SK-N-SH (cell line): ENCODE measurements at regions not wholly inside any gene's neighbourhood (a gene's known extent, or its start where the extent isn't known, plus 50 kb on each side); places are given as distances from the start of the nearest gene placed in this dataset.

ENCODE experiments used
- CTCF ChIA-PET: fragments of 300-600, 350-600 bp; formaldehyde crosslinking; extraction: SDS; loops from one replicate; lab custom pipeline; 2021; lab: Yijun Ruan, JAX
- POLR2A ChIA-PET: fragments of 350-600 bp; sonication (Branson Sonifier 250); formaldehyde crosslinking; extraction: SDS; loops from one replicate; lab custom pipeline; 2020; ENCODE audit warnings: antibody characterized with exemption, inconsistent platforms; lab: Yijun Ruan, JAX
- DNase-seq: peaks from one replicate; pipeline ENCODE4 v3.0.0; 2012
- H2AFZ ChIP-seq: fragments of 200-600 bp; sonication (generic); 2 replicates; pipeline ENCODE4 v1.8.1; 2016; ENCODE audit warnings: antibody characterized with exemption, mild to moderate bottlenecking, low read depth
- H3F3A ChIP-seq: fragments of 200-600 bp; sonication (generic); replicated peaks from 2 replicates; pipeline ENCODE3; 2016; ENCODE audit warnings: antibody characterized with exemption, mild to moderate bottlenecking; ENCODE audit not compliant: insufficient read depth
- H3K27ac ChIP-seq, 2 experiments: fragments of 200-500 bp in 1 of 2; fragments of 200-600 bp in 1 of 2; sonication (Bioruptor generic) in 1 of 2; sonication (generic), shearing (Covaris generic) in 1 of 2; 2 replicates each; pipeline versions ENCODE4 v1.5.1 to v1.6.1; 2014 to 2016; ENCODE audit warnings: low read depth in 2 of 2, inconsistent platforms in 1 of 2, low read length in 1 of 2, mild to moderate bottlenecking in 1 of 2, mixed read lengths in 1 of 2
- H3K27me3 ChIP-seq: fragments of 200-600 bp; sonication (generic), shearing (Covaris generic); 2 replicates; pipeline ENCODE4 v1.6.1; 2016; ENCODE audit warnings: mixed run types; ENCODE audit not compliant: insufficient read depth
- H3K36me3 ChIP-seq, 2 experiments: fragments of 200-500 bp in 1 of 2; fragments of 200-600 bp in 1 of 2; sonication (Bioruptor generic) in 1 of 2; sonication (generic) in 1 of 2; replicated peaks in 1 of 2; 2 replicates each; pipeline versions ENCODE3 to v1.5.1; 2014 to 2016; ENCODE audit warnings: low read length in 1 of 2, mild to moderate bottlenecking in 1 of 2; ENCODE audit not compliant: insufficient read depth in 2 of 2, control insufficient read depth in 1 of 2
- H3K4me1 ChIP-seq, 2 experiments: fragments of 200-500 bp in 1 of 2; fragments of 200-600 bp in 1 of 2; sonication (Bioruptor generic) in 1 of 2; sonication (generic), shearing (Covaris generic) in 1 of 2; 2 replicates each; pipeline versions ENCODE4 v1.5.1 to v1.6.1; 2014 to 2016; ENCODE audit warnings: low read depth in 1 of 2, low read length in 1 of 2, mixed run types in 1 of 2; ENCODE audit not compliant: insufficient read depth in 2 of 2, control insufficient read depth in 1 of 2
- H3K4me2 ChIP-seq: fragments of 200-600 bp; sonication (generic), shearing (Covaris generic); 2 replicates; pipeline ENCODE4 v1.6.1; 2017; ENCODE audit warnings: mixed run types
- H3K4me3 ChIP-seq, 2 experiments: fragments of 200-500 bp in 1 of 2; fragments of 200-600 bp in 1 of 2; sonication (Bioruptor generic) in 1 of 2; sonication (generic), shearing (Covaris generic) in 1 of 2; 2 replicates each; pipeline versions ENCODE4 v1.5.1 to v1.8.1; 2014 to 2016; ENCODE audit warnings: low read depth in 2 of 2, inconsistent platforms in 1 of 2, low read length in 1 of 2, mild to moderate bottlenecking in 1 of 2, mixed read lengths in 1 of 2, moderate library complexity in 1 of 2
- H3K79me2 ChIP-seq: fragments of 200-600 bp; sonication (generic); 2 replicates; pipeline ENCODE4 v1.8.1; 2017; ENCODE audit warnings: mild to moderate bottlenecking; ENCODE audit not compliant: insufficient read depth
- H3K9ac ChIP-seq: fragments of 200-600 bp; sonication (generic); 2 replicates; pipeline ENCODE4 v1.6.1; 2017; ENCODE audit warnings: mixed run types
- H3K9me2 ChIP-seq: fragments of 200-600 bp; sonication (generic); 2 replicates; pipeline ENCODE4 v1.6.1; 2017; ENCODE audit warnings: mixed run types
- H3K9me3 ChIP-seq: fragments of 200-600 bp; sonication (generic); 2 replicates; pipeline ENCODE4 v1.6.1; 2017; ENCODE audit warnings: mixed run types, mild to moderate bottlenecking, moderate library complexity
- H4K20me1 ChIP-seq: fragments of 200-600 bp; sonication (generic); 2 replicates; pipeline ENCODE4 v1.6.1; 2017; ENCODE audit warnings: mild to moderate bottlenecking, mixed run types; ENCODE audit not compliant: insufficient read depth
- NFIC ChIP-seq: IDR thresholded peaks from 2 replicates; pipeline ENCODE4 v1.4.0; 2012; ENCODE audit warnings: borderline replicate concordance
- WGBS: methylation state at CpG from one replicate; pipeline ENCODE4 v1.1.6; 2017; ENCODE audit warnings: low lambda C conversion rate; 5-methylcytosine and 5-hydroxymethylcytosine counted together

DNA sequence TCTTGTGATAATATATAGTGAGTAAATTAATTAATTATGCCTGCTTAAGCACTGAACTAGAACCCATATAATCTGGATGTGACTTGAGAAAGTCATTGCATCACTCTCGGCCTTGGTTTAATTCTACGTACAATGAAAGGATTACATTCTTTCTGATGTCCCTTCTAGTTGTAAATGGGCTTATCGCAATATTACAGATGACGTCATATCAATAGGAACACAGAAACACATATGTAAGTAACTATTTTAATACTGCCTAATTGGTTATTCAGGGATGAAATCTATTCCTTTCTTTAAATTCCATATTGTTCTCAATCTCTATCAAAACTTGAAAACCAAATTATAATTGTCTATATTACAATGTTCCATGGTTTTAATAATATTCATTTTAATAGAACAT is 504.6 kb downstream of the PRR32 start:
- Histone ChIP-seq H3K4me1 (no peaks in the 10 kb centered on the region), H3K9me2 (no peaks in the 10 kb centered on the region), H3K79me2 (no peaks in the 10 kb centered on the region), H3K27me3 (no peaks in the 10 kb centered on the region), H3K4me2 (no peak overlapping the region), H4K20me1 (no peaks in the 10 kb centered on the region), H3F3A (no peaks in the 10 kb centered on the region), H3K27ac (no peak overlapping the region), H3K9ac (no peak overlapping the region), H3K9me3 (no peaks in the 10 kb centered on the region), H3K4me3 (no peak overlapping the region), H3K36me3 (no peaks in the 10 kb centered on the region), H2AFZ (no peak overlapping the region)
- DNase-seq, result no peak
- WGBS, result 18% methylated on average over 4 of the region's 4 CpGs
- no peak for TF ChIP-seq NFIC
- ChIA-PET POLR2A (no interaction called here), CTCF (no interaction called here)
